HG03378 (cell line): ENCODE measurements at regions not wholly inside any gene's neighbourhood (a gene's known extent, or its start where the extent isn't known, plus 50 kb on each side); places are given as distances from the start of the nearest gene placed in this dataset.

Experiments used
- ATAC-seq: cut with Tn5 transposase; IDR thresholded peaks from one replicate; pipeline ENCODE4 v1.9.1; 2021; ENCODE audit warnings: mild to moderate bottlenecking, moderate library complexity; ENCODE audit not compliant: unreplicated experiment

DNA sequence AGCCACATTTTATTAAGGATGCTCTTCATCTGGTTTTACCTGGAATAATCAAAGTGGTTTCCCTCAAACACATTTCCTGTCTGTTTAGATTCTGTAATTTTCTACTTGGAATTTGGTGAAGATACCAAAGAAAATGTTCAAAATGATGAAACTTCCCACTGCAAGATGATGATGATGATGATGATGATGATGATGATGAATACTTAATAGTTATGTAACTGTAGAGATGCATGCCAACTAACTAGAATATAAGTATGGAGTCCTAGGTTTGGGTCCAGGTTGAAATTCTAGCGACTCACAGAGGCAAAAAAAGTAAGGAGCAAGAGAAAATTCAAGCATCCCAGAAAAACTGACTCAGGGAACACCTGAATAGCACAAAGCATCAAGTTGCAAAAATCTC is 104.0 kb upstream of the KIAA1217 start:
- ATAC-seq: no peak

DNA sequence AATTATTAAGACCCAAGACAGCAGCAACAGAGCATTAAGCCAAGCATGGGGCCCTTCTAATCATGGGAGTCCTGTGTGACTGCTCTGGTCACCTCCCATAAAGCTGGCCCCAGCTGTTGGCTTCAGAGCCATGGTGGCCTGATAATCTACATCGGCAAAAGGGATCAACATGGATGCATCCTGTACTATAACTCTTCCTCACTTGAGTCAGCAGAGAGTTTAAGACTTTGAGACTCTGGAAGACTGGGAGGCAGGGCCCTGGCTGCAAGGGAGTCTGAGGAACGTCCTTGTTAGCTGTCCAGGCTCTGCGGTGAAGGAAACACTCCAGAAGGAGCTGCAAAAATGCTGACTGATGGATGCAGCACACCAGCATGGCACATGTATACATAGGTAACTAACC is 95.0 kb upstream of the KIAA1217 start:
- ATAC-seq: no peak

- no peak for ATAC-seq
These were observed 94.4 kb upstream of the KIAA1217 start for GRCh38 chr10:24114556-24114955.

DNA sequence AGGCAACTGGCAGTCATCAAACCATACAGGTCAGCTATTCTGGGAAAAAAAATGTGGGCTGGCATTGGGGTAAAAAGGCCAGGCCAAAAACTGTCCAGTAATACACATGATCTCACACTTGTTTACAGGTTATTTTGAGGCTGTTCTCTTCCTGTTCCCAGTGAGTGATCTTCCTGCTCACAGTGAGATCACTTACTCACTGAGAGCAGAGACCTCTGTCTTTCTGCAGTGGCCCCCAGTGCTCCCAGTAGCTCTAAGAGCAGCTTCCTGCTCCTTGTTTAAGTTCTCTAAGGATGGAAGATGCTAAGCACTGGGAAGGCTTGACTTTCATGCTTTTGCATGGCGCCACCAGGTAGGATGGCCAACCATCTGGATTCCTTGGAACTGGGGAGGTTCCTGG is 93.5 kb upstream of the KIAA1217 start:
- ATAC-seq: no peak

DNA sequence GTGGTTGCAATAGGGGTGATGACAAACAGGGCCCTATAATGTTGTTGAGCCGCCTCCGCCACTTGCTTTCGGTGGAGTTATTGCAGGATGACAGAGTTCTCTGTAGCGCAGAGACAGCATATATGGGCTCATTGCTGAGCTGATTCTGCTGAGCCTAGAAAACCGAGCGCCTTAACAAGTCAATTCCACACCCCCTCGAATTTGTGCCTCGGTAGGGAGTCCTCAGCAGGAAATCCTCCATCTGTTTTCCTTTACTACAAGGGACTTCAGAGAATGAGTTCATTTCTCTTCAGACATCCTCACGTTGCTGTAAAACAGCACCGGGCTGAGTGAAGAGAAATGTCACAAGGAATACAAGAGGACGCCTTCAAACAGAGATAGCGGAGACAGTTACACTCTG is 90.7 kb upstream of the KIAA1217 start:
- no peak for ATAC-seq

DNA sequence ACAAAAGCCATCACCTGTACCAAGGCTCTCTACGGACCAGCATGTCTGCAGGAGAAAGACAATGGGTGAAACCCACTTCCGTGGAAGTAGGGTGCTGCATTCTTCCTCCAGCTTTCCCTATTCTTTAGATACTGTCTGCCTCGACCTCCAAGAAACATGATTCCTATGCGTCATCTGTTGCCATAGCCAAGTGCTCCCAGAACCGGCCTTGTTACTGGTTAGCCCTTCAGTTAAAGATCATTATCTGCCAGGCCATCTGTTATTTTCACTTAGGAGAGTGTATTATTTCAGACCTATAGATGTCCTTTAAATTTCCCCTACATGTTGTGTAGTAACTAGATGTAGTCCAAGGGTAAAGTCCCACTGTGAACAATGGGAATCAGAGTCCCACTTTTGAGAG is 89.0 kb upstream of the KIAA1217 start:
- no peak for ATAC-seq

DNA sequence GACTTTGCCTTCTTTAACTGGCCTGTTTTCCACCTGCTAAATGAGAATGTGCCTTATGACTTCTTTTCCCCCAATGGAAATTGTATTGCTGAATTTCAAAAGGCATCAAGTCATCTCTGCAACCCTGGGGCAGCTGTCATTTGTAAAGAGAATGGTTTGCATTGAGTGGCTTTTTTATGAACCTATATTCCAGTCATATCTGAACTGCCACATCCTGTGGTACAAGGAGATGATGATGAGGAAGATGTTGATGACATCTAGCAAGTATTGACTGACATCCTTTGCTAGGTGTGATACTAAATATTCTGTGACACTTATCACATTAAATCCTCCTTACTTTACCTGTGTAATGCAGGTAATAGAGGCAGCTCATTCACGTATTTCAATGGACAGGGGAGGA is 88.3 kb upstream of the KIAA1217 start:
- ATAC-seq: no peak

- ATAC-seq: no peak
These were observed 81.4 kb upstream of the KIAA1217 start for GRCh38 chr10:24127516-24127915.

- no peak for ATAC-seq
These were observed 80.7 kb upstream of the KIAA1217 start for GRCh38 chr10:24128066-24128730.

GRCh38 chr10:24132741-24133140 is 76.2 kb upstream of the KIAA1217 start:
- ATAC-seq: no peak

GRCh38 chr10:24133835-24134234 is 75.1 kb upstream of the KIAA1217 start:
- ATAC-seq: no peak

DNA sequence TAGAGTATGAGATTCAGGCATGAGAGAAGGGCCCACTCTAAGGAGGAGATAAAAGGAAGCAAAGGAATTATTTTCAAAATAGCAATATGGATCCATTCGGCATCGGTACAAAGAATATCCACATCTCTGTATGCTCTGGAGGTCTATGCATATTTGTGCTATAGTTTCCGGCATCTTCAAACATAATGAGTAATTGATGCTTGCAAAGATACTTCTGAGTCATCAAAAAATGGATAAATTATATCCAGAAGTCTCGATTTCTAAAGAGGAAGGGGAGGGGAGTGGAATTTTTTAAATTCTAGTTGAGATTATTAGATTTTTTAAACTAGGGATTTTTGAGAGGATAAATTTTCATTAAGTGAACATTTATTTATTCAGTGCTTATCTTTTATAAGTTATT is 72.9 kb upstream of the KIAA1217 start:
- ATAC-seq: no peak

- ATAC-seq: no peak
These were observed 61.6 kb upstream of the KIAA1217 start for GRCh38 chr10:24147321-24147720.

DNA sequence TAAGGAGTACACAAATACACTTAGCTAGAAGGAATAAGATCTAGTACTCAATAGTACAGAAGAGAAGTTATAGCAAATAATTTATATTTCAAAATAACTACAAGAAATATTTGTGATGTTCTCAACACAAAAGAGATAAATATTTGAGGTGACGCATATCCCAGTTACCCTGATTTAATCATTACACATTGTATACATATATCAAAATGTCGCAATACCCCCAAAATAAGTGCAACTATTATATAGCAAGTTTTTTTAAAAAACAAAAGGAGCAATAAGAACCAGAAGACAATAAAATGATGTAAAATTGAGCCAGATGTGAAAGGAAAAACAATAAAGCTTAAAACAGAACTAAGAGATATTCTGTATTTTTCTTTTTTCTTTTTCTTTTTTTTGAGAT is 59.3 kb upstream of the KIAA1217 start:
- ATAC-seq: no peak

- ATAC-seq: no peak
These were observed 58.1 kb upstream of the KIAA1217 start for GRCh38 chr10:24150853-24151252.

DNA sequence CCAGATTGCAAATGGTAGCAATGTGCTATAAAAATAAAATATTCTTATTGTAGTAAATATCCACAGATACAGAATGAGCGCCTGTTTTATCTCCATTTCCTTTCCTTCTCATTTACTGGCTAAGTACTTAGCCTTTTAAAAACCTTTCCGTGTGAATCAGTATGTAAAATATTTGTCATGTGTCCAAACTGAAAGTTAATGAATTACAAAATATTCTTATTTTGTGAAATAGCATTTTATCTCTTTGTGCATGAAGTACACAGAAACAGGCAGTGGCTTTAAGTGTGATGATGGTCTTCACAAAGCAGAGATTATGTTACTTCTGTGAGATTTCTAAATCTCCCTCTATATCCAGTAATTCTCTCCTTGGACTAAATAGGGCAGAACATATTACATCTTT is 56.7 kb upstream of the KIAA1217 start:
- ATAC-seq: no peak

DNA sequence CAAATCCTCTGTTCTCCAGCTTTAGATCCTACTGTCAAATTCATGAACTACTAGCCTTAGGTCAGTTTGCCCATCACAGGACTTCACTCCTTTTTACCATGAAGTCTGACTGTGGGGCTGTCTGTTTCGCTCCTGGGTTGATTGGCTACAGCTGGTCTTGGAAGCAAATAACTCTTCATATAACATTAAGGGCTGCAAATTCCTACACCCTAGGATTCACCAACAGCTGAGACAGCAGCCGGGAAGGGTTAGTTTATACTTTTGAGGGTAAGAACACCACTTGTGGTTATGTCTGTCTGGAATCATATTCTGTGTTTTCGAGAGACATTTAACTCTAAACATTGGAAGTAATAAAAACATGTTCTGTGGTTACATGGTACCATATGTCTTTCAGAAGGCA is 55.9 kb upstream of the KIAA1217 start:
- ATAC-seq: no peak

GRCh38 chr10:24153537-24153936 is 55.4 kb upstream of the KIAA1217 start:
- no peak for ATAC-seq

DNA sequence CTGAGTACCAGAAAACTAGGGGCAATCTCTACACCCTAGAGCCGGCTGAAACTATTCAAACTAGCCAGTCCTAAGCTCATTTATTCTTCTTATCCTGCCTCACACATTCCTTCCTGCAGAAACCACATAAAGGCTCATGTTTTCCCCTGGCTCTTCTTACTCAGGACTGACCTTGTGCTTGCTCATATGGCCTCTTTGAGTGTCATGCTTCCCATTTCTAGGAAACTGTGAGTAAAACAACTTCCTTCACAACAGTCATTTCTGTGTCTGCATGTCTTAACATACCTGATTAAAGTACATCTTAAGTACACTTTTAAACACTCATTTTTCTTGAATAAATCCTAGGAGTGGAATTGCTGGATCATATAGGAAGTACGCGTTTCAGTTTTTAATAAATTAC is 52.3 kb upstream of the KIAA1217 start:
- ATAC-seq: no peak

- no peak for ATAC-seq
These were observed 51.4 kb upstream of the KIAA1217 start for GRCh38 chr10:24157567-24157966.
